Liver (tissue), 8 donors: ENCODE measurements at regions not wholly inside any gene's neighbourhood (a gene's known extent, or its start where the extent isn't known, plus 50 kb on each side); places are given as distances from the start of the nearest gene placed in this dataset.

ENCODE experiments used
- DNase-seq: peaks from one replicate; pipeline ENCODE4 v3.0.0-alpha.2; 2017; ENCODE audit warnings: low spot score
- H3K27ac ChIP-seq, 2 donors: one replicate each; pipeline ENCODE4 v1.7.0; 2013; ENCODE audit warnings: inconsistent platforms in 2 of 2, low read length in 2 of 2, control low read depth in 1 of 2, low read depth in 1 of 2, mild to moderate bottlenecking in 1 of 2
- H3K27me3 ChIP-seq, 4 donors: one replicate each; pipeline versions ENCODE4 v1.6.1 to v1.7.0; 2013; ENCODE audit warnings: low read length in 3 of 4, inconsistent platforms in 1 of 4, mild to moderate bottlenecking in 1 of 4, moderate library complexity in 1 of 4; ENCODE audit not compliant: control insufficient read depth in 4 of 4, insufficient read depth in 4 of 4
- H3K36me3 ChIP-seq, 4 donors: one replicate each; pipeline versions ENCODE4 v1.6.1 to v1.7.0; 2013; ENCODE audit warnings: low read length in 3 of 4, mild to moderate bottlenecking in 3 of 4, low read depth in 1 of 4, moderate library complexity in 1 of 4; ENCODE audit not compliant: control insufficient read depth in 4 of 4, insufficient read depth in 3 of 4
- H3K4me1 ChIP-seq, 4 donors: one replicate each; pipeline versions ENCODE4 v1.6.1 to v1.7.0; 2013; ENCODE audit warnings: low read length in 3 of 4, mild to moderate bottlenecking in 3 of 4, moderate library complexity in 1 of 4; ENCODE audit not compliant: control insufficient read depth in 4 of 4, insufficient read depth in 4 of 4
- H3K4me3 ChIP-seq, 3 donors: one replicate each; pipeline versions ENCODE4 v1.6.1 to v1.7.0; 2013; ENCODE audit warnings: low read length in 3 of 3, control low read depth in 1 of 3, low read depth in 1 of 3, mild to moderate bottlenecking in 1 of 3
- H3K9ac ChIP-seq, 2 donors: one replicate each; pipeline ENCODE4 v1.7.0; 2013; ENCODE audit warnings: low read length in 2 of 2, mild to moderate bottlenecking in 2 of 2, moderate library complexity in 2 of 2, control low read depth in 1 of 2, low read depth in 1 of 2
- H3K9me3 ChIP-seq, 4 donors: one replicate each; pipeline versions ENCODE4 v1.6.1 to v1.7.0; 2013; ENCODE audit warnings: low read length in 3 of 4; ENCODE audit not compliant: control insufficient read depth in 4 of 4
- EGR1 ChIP-seq, 2 donors: IDR thresholded peaks; 2 replicates each; pipeline ENCODE4 v1.6.1; 2016 to 2018; ENCODE audit warnings: antibody characterized with exemption in 2 of 2, low read depth in 2 of 2
- FOXA1 ChIP-seq: IDR thresholded peaks from 2 replicates; pipeline ENCODE4 v1.6.1; 2016; ENCODE audit warnings: antibody characterized with exemption
- FOXA2 ChIP-seq: IDR thresholded peaks from 2 replicates; pipeline ENCODE4 v1.6.1; 2016; ENCODE audit warnings: antibody characterized with exemption
- GABPA ChIP-seq, 2 donors: IDR thresholded peaks in 1 of 2; conservative IDR thresholded peaks in 1 of 2; 2 replicates each; pipeline ENCODE4 v1.6.1; 2016; ENCODE audit warnings: antibody characterized with exemption in 2 of 2, mild to moderate bottlenecking in 1 of 2, moderate library complexity in 1 of 2
- HNF4A ChIP-seq, 2 donors: conservative IDR thresholded peaks; 2 replicates each; pipeline ENCODE4 v1.6.1; 2016; ENCODE audit warnings: antibody characterized with exemption in 2 of 2, mild to moderate bottlenecking in 2 of 2
- JUND ChIP-seq, 2 donors: IDR thresholded peaks; 2 replicates each; pipeline ENCODE4 v1.6.1; 2016; ENCODE audit warnings: antibody characterized with exemption in 2 of 2
- RXRA ChIP-seq, 2 donors: IDR thresholded peaks; 2 replicates each; pipeline ENCODE4 v1.6.1; 2017 to 2018; ENCODE audit warnings: antibody characterized with exemption in 2 of 2, mild to moderate bottlenecking in 1 of 2
- SP1 ChIP-seq: IDR thresholded peaks from 2 replicates; pipeline ENCODE4 v1.6.1; 2018; ENCODE audit warnings: antibody characterized with exemption, mild to moderate bottlenecking
- TAF1 ChIP-seq: conservative IDR thresholded peaks from 2 replicates; pipeline ENCODE4 v1.6.1; 2016; ENCODE audit warnings: antibody characterized with exemption, mild to moderate bottlenecking
- YY1 ChIP-seq: IDR thresholded peaks from 2 replicates; pipeline ENCODE4 v1.6.1; 2016; ENCODE audit warnings: antibody characterized with exemption, mild to moderate bottlenecking
- WGBS: extraction: QIAGEN DNeasy Blood & Tissue Kit; methylation state at CpG from one replicate; pipeline ENCODE4 v1.1.7; 2013; 5-methylcytosine and 5-hydroxymethylcytosine counted together
- TF ChIP-seq, protein P1 (sequence below): IDR thresholded peaks from 2 replicates; pipeline ENCODE4 v1.6.1; 2016; ENCODE audit warnings: antibody characterized with exemption
- TF ChIP-seq, protein P2 (sequence below): IDR thresholded peaks from 2 replicates; pipeline ENCODE4 v1.6.1; 2016; ENCODE audit warnings: antibody characterized with exemption
- TF ChIP-seq, protein P3 (sequence below): fragments of 150-350 bp; IDR thresholded peaks from 2 replicates; pipeline ENCODE4 v1.5.1; 2017; ENCODE audit warnings: improper control_type of control experiment, low read depth, low read length; ENCODE audit not compliant: missing input control
- TF ChIP-seq, protein P4 (sequence below): IDR thresholded peaks from 2 replicates; pipeline ENCODE4 v1.6.1; 2016; ENCODE audit warnings: antibody characterized with exemption, mild to moderate bottlenecking
- TF ChIP-seq, protein P5 (sequence below): IDR thresholded peaks from 2 replicates; pipeline ENCODE4 v1.6.1; 2016; ENCODE audit warnings: antibody characterized with exemption
- donor health status: healthy.
- donor health status: healthy.
- donor health status: healthy.
- donor health status: healthy.
- donor health status: healthy.

DNA sequence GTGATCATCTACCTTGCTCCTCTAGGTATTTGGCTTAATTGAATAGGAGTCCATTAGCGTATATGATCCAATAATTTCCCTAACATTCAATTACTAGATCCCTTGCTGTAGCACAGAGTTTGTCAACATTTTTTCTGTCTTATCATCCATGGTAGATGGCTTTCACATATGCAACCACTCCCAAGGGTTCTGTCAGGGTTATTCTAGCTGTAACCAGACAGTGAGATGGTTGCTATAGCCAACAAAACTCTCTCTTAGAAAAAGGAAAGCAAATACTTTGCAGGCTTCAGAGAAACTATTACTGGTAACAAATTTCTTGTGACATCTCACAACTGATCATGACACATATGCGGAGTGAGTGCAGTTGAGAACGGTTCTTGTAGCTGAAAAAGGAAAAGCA is 96.2 kb upstream of the EFNA5 start:
- H3K27me3 ChIP-seq: no peaks in the 10 kb centered on the region
- no peak overlapping the region for H3K9ac ChIP-seq
- no peaks in the 10 kb centered on the region for H3K36me3 ChIP-seq
- no peaks in the 10 kb centered on the region for H3K9me3 ChIP-seq
- H3K4me1 ChIP-seq: no peaks in the 10 kb centered on the region
- TF ChIP-seq, protein P1, sequence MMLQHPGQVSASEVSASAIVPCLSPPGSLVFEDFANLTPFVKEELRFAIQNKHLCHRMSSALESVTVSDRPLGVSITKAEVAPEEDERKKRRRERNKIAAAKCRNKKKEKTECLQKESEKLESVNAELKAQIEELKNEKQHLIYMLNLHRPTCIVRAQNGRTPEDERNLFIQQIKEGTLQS: no peak
- no peak for TF ChIP-seq FOXA2
- TF ChIP-seq HNF4A (conservative IDR thresholded peaks at IDR 0.05): no peak
- TF ChIP-seq, protein P2, sequence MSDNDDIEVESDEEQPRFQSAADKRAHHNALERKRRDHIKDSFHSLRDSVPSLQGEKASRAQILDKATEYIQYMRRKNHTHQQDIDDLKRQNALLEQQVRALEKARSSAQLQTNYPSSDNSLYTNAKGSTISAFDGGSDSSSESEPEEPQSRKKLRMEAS: no peak
- no peak for TF ChIP-seq GABPA (IDR thresholded peaks at IDR 0.05 in 1 of 2, conservative IDR thresholded peaks at IDR 0.05 in 1 of 2)
- no peak for TF ChIP-seq YY1
- no peak for TF ChIP-seq TAF1
- TF ChIP-seq, protein P3, sequence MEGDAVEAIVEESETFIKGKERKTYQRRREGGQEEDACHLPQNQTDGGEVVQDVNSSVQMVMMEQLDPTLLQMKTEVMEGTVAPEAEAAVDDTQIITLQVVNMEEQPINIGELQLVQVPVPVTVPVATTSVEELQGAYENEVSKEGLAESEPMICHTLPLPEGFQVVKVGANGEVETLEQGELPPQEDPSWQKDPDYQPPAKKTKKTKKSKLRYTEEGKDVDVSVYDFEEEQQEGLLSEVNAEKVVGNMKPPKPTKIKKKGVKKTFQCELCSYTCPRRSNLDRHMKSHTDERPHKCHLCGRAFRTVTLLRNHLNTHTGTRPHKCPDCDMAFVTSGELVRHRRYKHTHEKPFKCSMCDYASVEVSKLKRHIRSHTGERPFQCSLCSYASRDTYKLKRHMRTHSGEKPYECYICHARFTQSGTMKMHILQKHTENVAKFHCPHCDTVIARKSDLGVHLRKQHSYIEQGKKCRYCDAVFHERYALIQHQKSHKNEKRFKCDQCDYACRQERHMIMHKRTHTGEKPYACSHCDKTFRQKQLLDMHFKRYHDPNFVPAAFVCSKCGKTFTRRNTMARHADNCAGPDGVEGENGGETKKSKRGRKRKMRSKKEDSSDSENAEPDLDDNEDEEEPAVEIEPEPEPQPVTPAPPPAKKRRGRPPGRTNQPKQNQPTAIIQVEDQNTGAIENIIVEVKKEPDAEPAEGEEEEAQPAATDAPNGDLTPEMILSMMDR: no peak
- TF ChIP-seq, protein P4, sequence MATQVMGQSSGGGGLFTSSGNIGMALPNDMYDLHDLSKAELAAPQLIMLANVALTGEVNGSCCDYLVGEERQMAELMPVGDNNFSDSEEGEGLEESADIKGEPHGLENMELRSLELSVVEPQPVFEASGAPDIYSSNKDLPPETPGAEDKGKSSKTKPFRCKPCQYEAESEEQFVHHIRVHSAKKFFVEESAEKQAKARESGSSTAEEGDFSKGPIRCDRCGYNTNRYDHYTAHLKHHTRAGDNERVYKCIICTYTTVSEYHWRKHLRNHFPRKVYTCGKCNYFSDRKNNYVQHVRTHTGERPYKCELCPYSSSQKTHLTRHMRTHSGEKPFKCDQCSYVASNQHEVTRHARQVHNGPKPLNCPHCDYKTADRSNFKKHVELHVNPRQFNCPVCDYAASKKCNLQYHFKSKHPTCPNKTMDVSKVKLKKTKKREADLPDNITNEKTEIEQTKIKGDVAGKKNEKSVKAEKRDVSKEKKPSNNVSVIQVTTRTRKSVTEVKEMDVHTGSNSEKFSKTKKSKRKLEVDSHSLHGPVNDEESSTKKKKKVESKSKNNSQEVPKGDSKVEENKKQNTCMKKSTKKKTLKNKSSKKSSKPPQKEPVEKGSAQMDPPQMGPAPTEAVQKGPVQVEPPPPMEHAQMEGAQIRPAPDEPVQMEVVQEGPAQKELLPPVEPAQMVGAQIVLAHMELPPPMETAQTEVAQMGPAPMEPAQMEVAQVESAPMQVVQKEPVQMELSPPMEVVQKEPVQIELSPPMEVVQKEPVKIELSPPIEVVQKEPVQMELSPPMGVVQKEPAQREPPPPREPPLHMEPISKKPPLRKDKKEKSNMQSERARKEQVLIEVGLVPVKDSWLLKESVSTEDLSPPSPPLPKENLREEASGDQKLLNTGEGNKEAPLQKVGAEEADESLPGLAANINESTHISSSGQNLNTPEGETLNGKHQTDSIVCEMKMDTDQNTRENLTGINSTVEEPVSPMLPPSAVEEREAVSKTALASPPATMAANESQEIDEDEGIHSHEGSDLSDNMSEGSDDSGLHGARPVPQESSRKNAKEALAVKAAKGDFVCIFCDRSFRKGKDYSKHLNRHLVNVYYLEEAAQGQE: no peak
- TF ChIP-seq, protein P5, sequence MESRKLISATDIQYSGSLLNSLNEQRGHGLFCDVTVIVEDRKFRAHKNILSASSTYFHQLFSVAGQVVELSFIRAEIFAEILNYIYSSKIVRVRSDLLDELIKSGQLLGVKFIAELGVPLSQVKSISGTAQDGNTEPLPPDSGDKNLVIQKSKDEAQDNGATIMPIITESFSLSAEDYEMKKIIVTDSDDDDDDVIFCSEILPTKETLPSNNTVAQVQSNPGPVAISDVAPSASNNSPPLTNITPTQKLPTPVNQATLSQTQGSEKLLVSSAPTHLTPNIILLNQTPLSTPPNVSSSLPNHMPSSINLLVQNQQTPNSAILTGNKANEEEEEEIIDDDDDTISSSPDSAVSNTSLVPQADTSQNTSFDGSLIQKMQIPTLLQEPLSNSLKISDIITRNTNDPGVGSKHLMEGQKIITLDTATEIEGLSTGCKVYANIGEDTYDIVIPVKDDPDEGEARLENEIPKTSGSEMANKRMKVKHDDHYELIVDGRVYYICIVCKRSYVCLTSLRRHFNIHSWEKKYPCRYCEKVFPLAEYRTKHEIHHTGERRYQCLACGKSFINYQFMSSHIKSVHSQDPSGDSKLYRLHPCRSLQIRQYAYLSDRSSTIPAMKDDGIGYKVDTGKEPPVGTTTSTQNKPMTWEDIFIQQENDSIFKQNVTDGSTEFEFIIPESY: no peak
- no peak for TF ChIP-seq SP1
- TF ChIP-seq EGR1 (IDR thresholded peaks at IDR 0.05; ENCODE audit: low read depth in 2 of 2): no peak
- no peak for TF ChIP-seq JUND (IDR thresholded peaks at IDR 0.05)
- no peak overlapping the region for H3K4me3 ChIP-seq
- 92% methylated on average over 3 of the region's 3 CpGs for WGBS
- no peak overlapping the region for H3K27ac ChIP-seq
- DNase-seq: no peak

DNA sequence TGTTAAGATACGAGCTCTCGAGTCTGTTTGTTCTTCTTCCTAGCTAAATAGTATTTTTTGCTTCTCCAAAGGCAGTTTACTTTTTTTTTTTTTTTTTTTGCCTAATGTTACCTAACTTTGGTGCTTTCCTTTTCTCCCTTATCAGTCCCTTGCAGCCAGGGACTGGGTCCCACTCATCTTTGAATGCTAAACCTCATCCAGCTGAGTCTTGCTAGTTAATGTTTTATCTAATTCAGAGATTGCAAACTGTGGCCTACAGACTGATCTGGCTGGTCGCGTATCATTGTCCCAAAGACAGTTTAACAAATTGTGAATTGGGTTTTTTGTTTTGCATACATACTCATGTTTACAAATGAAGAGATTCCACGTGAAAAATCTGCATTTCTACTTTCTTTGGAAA is 95.7 kb upstream of the EFNA5 start:
- H3K27ac ChIP-seq: no peak overlapping the region
- H3K36me3 ChIP-seq: no peaks in the 10 kb centered on the region
- H3K9ac ChIP-seq: no peak overlapping the region
- H3K4me3 ChIP-seq: no peak overlapping the region
- 37% methylated on average over 5 of the region's 5 CpGs for whole genome bisulfite sequencing
- H3K27me3 ChIP-seq: no peaks in the 10 kb centered on the region
- H3K4me1 ChIP-seq: no peaks in the 10 kb centered on the region
- H3K9me3 ChIP-seq: no peaks in the 10 kb centered on the region
- no peak for DNase-seq
- TF ChIP-seq YY1 (no peak), RXRA (IDR thresholded peaks at IDR 0.05) (no peak), FOXA2 (no peak), GABPA (IDR thresholded peaks at IDR 0.05 in 1 of 2, conservative IDR thresholded peaks at IDR 0.05 in 1 of 2) (no peak), FOXA1 (no peak)
- TF ChIP-seq, protein P5: no peak
- TF ChIP-seq, protein P1: no peak
- TF ChIP-seq, protein P4: no peak
- TF ChIP-seq, protein P3: no peak
